Type B pancreatic cell (in vitro differentiated cells): ENCODE measurements at regions not wholly inside any gene's neighbourhood (a gene's known extent, or its start where the extent isn't known, plus 50 kb on each side); places are given as distances from the start of the nearest gene placed in this dataset.

Source experiments
- DNase-seq: peaks from one replicate; pipeline ENCODE4 v3.0.0; 2021; ENCODE audit warnings: mixed read lengths; ENCODE audit not compliant: unreplicated experiment; ENCODE audit errors: extremely low spot score
- H3K27ac Mint-ChIP-seq: 2 replicates; pipeline ENCODE4 v1.8.0; 2021; ENCODE audit warnings: mild to moderate bottlenecking, mixed read lengths
- H3K27me3 Mint-ChIP-seq: 2 replicates; pipeline ENCODE4 v1.8.0; 2021; ENCODE audit warnings: mixed read lengths
- H3K36me3 Mint-ChIP-seq: 2 replicates; pipeline ENCODE4 v1.8.0; 2021; ENCODE audit warnings: mixed read lengths
- H3K4me1 Mint-ChIP-seq: one replicate; pipeline ENCODE4 v1.8.0; 2021; ENCODE audit warnings: mixed read lengths; ENCODE audit not compliant: unreplicated experiment
- H3K4me3 Mint-ChIP-seq: 2 replicates; pipeline ENCODE4 v1.8.0; 2021; ENCODE audit warnings: mild to moderate bottlenecking, mixed read lengths
- H3K9me3 Mint-ChIP-seq: 2 replicates; pipeline ENCODE4 v1.8.0; 2021; ENCODE audit warnings: mixed read lengths
- CTCF ChIP-seq: fragments of 200-600 bp; sonication (generic); conservative IDR thresholded peaks from 2 replicates; pipeline ENCODE4 v1.5.0; 2021; ENCODE audit warnings: antibody characterized with exemption, mild to moderate bottlenecking

GRCh38 chr10:90975096-90975495 lies 54.2 kb upstream of the ANKRD1 start:
- Mint-ChIP-seq H3K9me3 (peaks cover 3% of the 10 kb centered on the region), H3K27ac (no peak overlapping the region), H3K4me3 (no peak overlapping the region), H3K27me3 (peaks cover 2% of the 10 kb centered on the region), H3K4me1 (no peaks in the 10 kb centered on the region), H3K36me3 (no peaks in the 10 kb centered on the region)
- no peak for DNase-seq
- TF ChIP-seq CTCF, result no peak

- no peak overlapping the region for H3K27ac Mint-ChIP-seq
- H3K4me3 Mint-ChIP-seq, result no peak overlapping the region
Measured at GRCh38 chr10:90977162-90977854, 56.4 kb upstream of the ANKRD1 start.

GRCh38 chr10:90977855-90978486 lies 57.1 kb upstream of the ANKRD1 start:
- H3K27ac Mint-ChIP-seq, result no peak overlapping the region
- H3K36me3 Mint-ChIP-seq, result no peaks in the 10 kb centered on the region
- no peaks in the 10 kb centered on the region for H3K9me3 Mint-ChIP-seq
- H3K4me3 Mint-ChIP-seq, result no peak overlapping the region
- no peak for DNase-seq
- H3K4me1 Mint-ChIP-seq, result no peaks in the 10 kb centered on the region
- no peaks in the 10 kb centered on the region for H3K27me3 Mint-ChIP-seq
- TF ChIP-seq CTCF, result no peak

More at GRCh38 chr10:90977162-90977854, 56.4 kb upstream of the ANKRD1 start:
- Mint-ChIP-seq H3K36me3 (no peaks in the 10 kb centered on the region), H3K27me3 (no peaks in the 10 kb centered on the region), H3K4me1 (no peaks in the 10 kb centered on the region), H3K9me3 (no peaks in the 10 kb centered on the region)
- DNase-seq, result no peak
- TF ChIP-seq CTCF, result no peak

GRCh38 chr10:90982406-90983008 lies 61.6 kb upstream of the ANKRD1 start:
- Mint-ChIP-seq H3K36me3 (no peaks in the 10 kb centered on the region), H3K27ac (no peak overlapping the region), H3K4me1 (no peaks in the 10 kb centered on the region), H3K9me3 (no peaks in the 10 kb centered on the region), H3K27me3 (peaks cover 5% of the 10 kb centered on the region), H3K4me3 (no peak overlapping the region)
- TF ChIP-seq CTCF, result no peak
- no peak for DNase-seq

GRCh38 chr10:90983914-90984549 lies 63.1 kb upstream of the ANKRD1 start:
- Mint-ChIP-seq H3K4me3 (no peak overlapping the region), H3K9me3 (no peaks in the 10 kb centered on the region), H3K4me1 (no peaks in the 10 kb centered on the region), H3K27ac (no peak overlapping the region), H3K36me3 (no peaks in the 10 kb centered on the region), H3K27me3 (peaks cover 5% of the 10 kb centered on the region)
- no peak for TF ChIP-seq CTCF
- DNase-seq, result no peak
